ENCODE measurements at regions not wholly inside any gene's neighbourhood (a gene's known extent, or its start where the extent isn't known, plus 50 kb on each side); places are given as distances from the start of the nearest gene placed in this dataset.

- WGBS (ENCODE audit: insufficient coverage) = no CpG with 5 or more reads among the region's 1 CpG
- Histone ChIP-seq H3K4me3 (replicated peaks in 1 of 3; ENCODE audit: low read depth in 2 of 3, low read length in 3 of 3) (no peak overlapping the region), H3K9ac (ENCODE audit: insufficient read depth, low read length, poor library complexity, severe bottlenecking) (no peak overlapping the region), H3K27me3 (ENCODE audit: control insufficient read depth in 2 of 2, insufficient read depth in 2 of 2, low read length in 2 of 2) (no peaks in the 10 kb centered on the region), H3K79me2 (ENCODE audit: insufficient read depth, low read length) (no peaks in the 10 kb centered on the region), H3K36me3 (replicated peaks in 1 of 2; ENCODE audit: control insufficient read depth in 1 of 2, insufficient read depth in 2 of 2, low read length in 2 of 2) (no peaks in the 10 kb centered on the region), H3K9me3 (replicated peaks in 1 of 2; ENCODE audit: control insufficient read depth in 1 of 2, insufficient read depth in 1 of 2, low read length in 2 of 2) (peaks cover 3 to 9% of the 10 kb centered on the region in 2 donors), H2AFZ (ENCODE audit: insufficient read depth, low read depth, low read length, poor library complexity, severe bottlenecking) (no peak overlapping the region), H3K4me2 (replicated peaks; ENCODE audit: extremely low read depth, low read length, poor library complexity, severe bottlenecking) (no peak overlapping the region), H4K20me1 (ENCODE audit: insufficient read depth, low read length) (no peaks in the 10 kb centered on the region), H3K27ac (ENCODE audit: low read depth in 1 of 2, low read length in 2 of 2) (no peak overlapping the region), H3K4me1 (ENCODE audit: control insufficient read depth in 1 of 2, insufficient read depth in 2 of 2, low read length in 2 of 2) (no peaks in the 10 kb centered on the region)
- no peaks in the 10 kb centered on the region for H3K36me3 Mint-ChIP-seq
- H3K4me1 Mint-ChIP-seq = no peaks in the 10 kb centered on the region
- no peak for DNase-seq
- H3K27me3 Mint-ChIP-seq (ENCODE audit: low read depth in 3 of 3) = peaks cover 0 to 5% (median 4%) of the 10 kb centered on the region in 3 donors
- no peak overlapping the region for H3K4me3 Mint-ChIP-seq
- intact Hi-C loops (cut with micrococcal nuclease) = no loop called here
- TF ChIP-seq CTCF (IDR thresholded peaks at IDR 0.05) = no peak
- H3K27ac Mint-ChIP-seq = no peak overlapping the region
- H3K9me3 Mint-ChIP-seq = peaks cover 10 to 35% (median 24%) of the 10 kb centered on the region in 7 donors
These were observed 90.4 kb upstream of the SALL3 start for GRCh38 chr18:78889250-78889649.

DNA sequence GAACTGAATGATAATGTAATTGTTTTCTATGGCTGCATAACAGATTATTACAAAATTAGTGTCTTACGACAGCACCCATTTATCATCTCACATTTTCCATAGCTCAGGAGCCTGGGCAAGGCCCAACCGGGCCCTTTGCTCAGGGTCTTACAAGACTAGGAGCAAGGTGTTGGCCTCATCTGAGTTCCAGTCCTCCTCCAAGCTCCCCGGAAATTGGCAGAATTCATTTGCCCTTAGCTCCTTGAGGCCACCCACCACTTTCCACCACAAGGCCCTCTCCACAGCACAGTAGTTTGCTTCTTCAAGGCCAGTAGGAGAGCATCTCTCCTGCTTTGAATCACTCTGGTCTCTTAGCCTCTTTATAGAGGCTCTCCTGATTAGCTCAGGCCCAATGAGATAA, 89.2 kb upstream of the SALL3 start:
- Mint-ChIP-seq H3K4me3 (peak overlapping the region in 1 of 2 donors; percentile 25), H3K27me3 (ENCODE audit: low read depth in 3 of 3) (peaks cover 0 to 5% (median 3%) of the 10 kb centered on the region in 3 donors), H3K27ac (no peak overlapping the region), H3K9me3 (peaks cover 10 to 25% (median 18%) of the 10 kb centered on the region in 7 donors), H3K36me3 (no peaks in the 10 kb centered on the region), H3K4me1 (no peaks in the 10 kb centered on the region)
- no peaks in the 10 kb centered on the region for H3K79me2 ChIP-seq (ENCODE audit: insufficient read depth, low read length)
- H3K4me2 ChIP-seq (replicated peaks; ENCODE audit: extremely low read depth, low read length, poor library complexity, severe bottlenecking) = no peak overlapping the region
- no peak overlapping the region for H3K9ac ChIP-seq (ENCODE audit: insufficient read depth, low read length, poor library complexity, severe bottlenecking)
- peaks cover 3 to 8% of the 10 kb centered on the region in 2 donors for H3K9me3 ChIP-seq (replicated peaks in 1 of 2; ENCODE audit: control insufficient read depth in 1 of 2, insufficient read depth in 1 of 2, low read length in 2 of 2)
- H3K36me3 ChIP-seq (replicated peaks in 1 of 2; ENCODE audit: control insufficient read depth in 1 of 2, insufficient read depth in 2 of 2, low read length in 2 of 2) = no peaks in the 10 kb centered on the region
- H3K4me3 ChIP-seq (replicated peaks in 1 of 3; ENCODE audit: low read depth in 2 of 3, low read length in 3 of 3) = no peak overlapping the region
- no peak for TF ChIP-seq CTCF (IDR thresholded peaks at IDR 0.05)
- H3K27me3 ChIP-seq (ENCODE audit: control insufficient read depth in 2 of 2, insufficient read depth in 2 of 2, low read length in 2 of 2) = no peaks in the 10 kb centered on the region
- no peaks in the 10 kb centered on the region for H4K20me1 ChIP-seq (ENCODE audit: insufficient read depth, low read length)
- no peaks in the 10 kb centered on the region for H3K4me1 ChIP-seq (ENCODE audit: control insufficient read depth in 1 of 2, insufficient read depth in 2 of 2, low read length in 2 of 2)
- no peak for DNase-seq
- 93% methylated on average over 3 of the region's 3 CpGs for WGBS (ENCODE audit: insufficient coverage)
- intact Hi-C loops (cut with micrococcal nuclease) = no loop called here
- H2AFZ ChIP-seq (ENCODE audit: insufficient read depth, low read depth, low read length, poor library complexity, severe bottlenecking) = no peak overlapping the region
- no peak overlapping the region for H3K27ac ChIP-seq (ENCODE audit: low read depth in 1 of 2, low read length in 2 of 2)
